Neuron (in vitro differentiated cells): ENCODE measurements at regions not wholly inside any gene's neighbourhood (a gene's known extent, or its start where the extent isn't known, plus 50 kb on each side); places are given as distances from the start of the nearest gene placed in this dataset.

Experiments used
- H2AFZ ChIP-seq: one replicate; pipeline ENCODE4 v1.6.1; 2013; ENCODE audit warnings: low read depth, mild to moderate bottlenecking, inconsistent platforms, low read length, moderate library complexity
- H3K27me3 ChIP-seq: one replicate; pipeline ENCODE4 v1.6.1; 2013; ENCODE audit warnings: low read length; ENCODE audit not compliant: insufficient read depth
- H3K36me3 ChIP-seq: one replicate; pipeline ENCODE4 v1.6.1; 2013; ENCODE audit warnings: low read length; ENCODE audit not compliant: insufficient read depth
- H3K4me1 ChIP-seq: one replicate; pipeline ENCODE4 v1.6.1; 2013; ENCODE audit warnings: low read length; ENCODE audit not compliant: insufficient read depth
- H3K4me3 ChIP-seq: 2 replicates; pipeline ENCODE4 v1.5.1; 2013; ENCODE audit warnings: mild to moderate bottlenecking, low read length, moderate library complexity
- H3K9me3 ChIP-seq: one replicate; pipeline ENCODE4 v1.6.1; 2013; ENCODE audit warnings: low read length

DNA sequence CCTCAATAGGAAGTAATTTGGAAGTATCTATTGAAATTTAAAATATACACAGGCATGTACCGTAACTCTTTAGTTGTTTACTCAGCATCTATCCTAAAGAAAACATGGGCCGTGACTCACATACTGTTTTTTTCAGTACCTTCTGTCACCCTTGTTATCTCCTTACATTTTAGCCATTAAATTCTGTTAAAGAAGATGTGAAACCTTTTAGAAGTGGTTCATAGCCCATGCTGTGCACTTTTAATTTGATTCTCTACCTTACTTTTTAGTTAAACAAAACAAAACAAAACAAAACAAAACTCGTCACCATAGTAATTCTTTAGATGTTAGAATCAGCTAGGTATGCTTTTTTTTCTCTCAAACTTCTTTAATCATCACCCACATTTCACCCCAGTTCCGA is 494.4 kb upstream of the RGS6 start:
- H2AFZ ChIP-seq: no peak overlapping the region
- no peak overlapping the region for H3K4me3 ChIP-seq
- H3K36me3 ChIP-seq: no peaks in the 10 kb centered on the region
- H3K4me1 ChIP-seq: no peaks in the 10 kb centered on the region
- no peaks in the 10 kb centered on the region for H3K27me3 ChIP-seq
- H3K9me3 ChIP-seq: no peaks in the 10 kb centered on the region

- no peaks in the 10 kb centered on the region for H3K36me3 ChIP-seq
- H3K9me3 ChIP-seq: no peaks in the 10 kb centered on the region
- no peak overlapping the region for H3K4me3 ChIP-seq
- H2AFZ ChIP-seq: no peak overlapping the region
- no peaks in the 10 kb centered on the region for H3K4me1 ChIP-seq
- H3K27me3 ChIP-seq: no peaks in the 10 kb centered on the region
Observed at GRCh38 chr14:71438684-71439083, 493.5 kb upstream of the RGS6 start.

- Histone ChIP-seq H2AFZ (no peak overlapping the region), H3K9me3 (no peaks in the 10 kb centered on the region), H3K36me3 (no peaks in the 10 kb centered on the region), H3K27me3 (no peaks in the 10 kb centered on the region), H3K4me3 (no peak overlapping the region), H3K4me1 (no peaks in the 10 kb centered on the region)
Observed at GRCh38 chr14:71441126-71441525, 491.1 kb upstream of the RGS6 start.

DNA sequence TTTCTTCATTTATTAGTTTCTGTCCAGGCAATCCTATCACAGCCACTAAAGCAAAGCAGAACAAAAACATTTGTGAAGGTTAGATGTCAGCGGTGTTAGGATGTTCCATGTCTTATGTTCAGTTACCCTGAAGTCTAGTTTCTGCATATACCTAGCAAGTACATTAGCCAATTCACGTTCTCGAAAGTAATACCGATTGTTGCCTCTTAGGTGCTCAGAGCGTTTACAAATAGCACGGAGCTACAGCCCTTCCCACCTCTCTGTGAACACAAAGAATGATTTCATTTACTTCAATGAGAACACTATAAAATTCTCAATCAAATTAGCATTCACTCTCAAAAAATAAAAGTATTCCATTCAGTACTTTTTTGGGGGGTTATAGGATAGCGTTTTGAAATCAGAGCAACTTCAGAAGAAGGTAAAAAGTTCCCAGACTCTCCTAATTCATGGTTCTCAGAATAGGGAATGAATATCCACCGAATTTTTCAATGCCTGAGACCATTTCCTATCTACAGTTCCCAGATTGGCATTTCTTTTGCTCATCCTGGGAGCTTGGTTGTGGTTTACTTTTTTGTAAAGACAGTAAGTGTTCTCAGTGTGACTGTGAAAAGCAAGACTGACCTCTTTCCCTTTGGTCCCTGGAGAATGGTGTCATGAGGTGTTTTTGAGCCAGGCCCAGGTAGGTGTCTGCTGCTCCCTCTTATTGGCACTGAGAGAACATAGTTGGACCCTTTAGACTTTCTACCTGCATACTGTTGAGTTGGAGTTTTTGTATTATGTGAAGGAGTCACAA is 488.0 kb upstream of the RGS6 start:
- Histone ChIP-seq H3K36me3 (no peaks in the 10 kb centered on the region), H3K4me1 (no peaks in the 10 kb centered on the region), H3K9me3 (no peaks in the 10 kb centered on the region), H2AFZ (no peak overlapping the region), H3K27me3 (no peaks in the 10 kb centered on the region), H3K4me3 (no peak overlapping the region)

DNA sequence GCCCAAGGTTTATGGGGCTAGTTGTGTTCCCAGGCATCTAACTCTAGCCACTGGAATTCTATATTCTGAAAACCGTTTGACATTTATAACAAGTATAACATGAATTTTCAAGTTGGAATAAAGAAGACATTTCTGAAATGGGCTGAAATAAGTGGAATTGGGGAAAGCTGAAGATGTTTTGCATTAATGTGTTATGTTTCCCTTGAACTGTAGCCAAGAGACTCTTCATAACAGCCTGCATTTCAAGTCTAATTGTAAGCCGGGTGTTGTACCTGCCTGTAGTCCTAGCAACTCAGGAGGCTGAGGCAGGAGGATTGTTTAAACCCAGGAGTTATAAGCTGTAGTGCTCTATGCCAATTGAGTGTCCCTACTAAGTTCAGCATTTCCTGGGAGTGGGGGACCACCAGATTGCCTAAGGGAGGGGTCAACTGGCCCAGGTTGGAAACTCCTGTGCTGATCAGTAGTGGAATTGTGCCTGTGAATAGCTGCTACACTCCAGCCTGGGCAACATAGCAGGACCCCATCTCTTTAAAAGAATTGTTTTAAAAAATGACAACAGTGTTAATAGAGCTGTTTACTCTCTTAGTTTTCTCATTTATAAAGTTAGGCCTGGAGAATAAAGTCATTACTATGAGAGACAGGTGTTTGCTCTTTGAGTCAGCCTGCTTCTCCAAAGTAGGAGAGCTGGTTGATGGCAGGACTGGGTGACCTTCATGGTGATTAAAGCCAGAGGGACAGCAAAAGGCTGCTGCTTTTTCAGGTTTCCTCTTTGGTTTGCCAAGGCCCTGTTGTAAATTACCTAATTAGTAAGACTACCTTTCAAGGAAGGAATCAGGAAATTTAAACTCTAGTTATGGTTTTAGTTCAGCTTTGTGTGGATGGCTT is 483.6 kb upstream of the RGS6 start:
- Histone ChIP-seq H2AFZ (no peak overlapping the region), H3K4me3 (no peak overlapping the region), H3K9me3 (no peaks in the 10 kb centered on the region)

DNA sequence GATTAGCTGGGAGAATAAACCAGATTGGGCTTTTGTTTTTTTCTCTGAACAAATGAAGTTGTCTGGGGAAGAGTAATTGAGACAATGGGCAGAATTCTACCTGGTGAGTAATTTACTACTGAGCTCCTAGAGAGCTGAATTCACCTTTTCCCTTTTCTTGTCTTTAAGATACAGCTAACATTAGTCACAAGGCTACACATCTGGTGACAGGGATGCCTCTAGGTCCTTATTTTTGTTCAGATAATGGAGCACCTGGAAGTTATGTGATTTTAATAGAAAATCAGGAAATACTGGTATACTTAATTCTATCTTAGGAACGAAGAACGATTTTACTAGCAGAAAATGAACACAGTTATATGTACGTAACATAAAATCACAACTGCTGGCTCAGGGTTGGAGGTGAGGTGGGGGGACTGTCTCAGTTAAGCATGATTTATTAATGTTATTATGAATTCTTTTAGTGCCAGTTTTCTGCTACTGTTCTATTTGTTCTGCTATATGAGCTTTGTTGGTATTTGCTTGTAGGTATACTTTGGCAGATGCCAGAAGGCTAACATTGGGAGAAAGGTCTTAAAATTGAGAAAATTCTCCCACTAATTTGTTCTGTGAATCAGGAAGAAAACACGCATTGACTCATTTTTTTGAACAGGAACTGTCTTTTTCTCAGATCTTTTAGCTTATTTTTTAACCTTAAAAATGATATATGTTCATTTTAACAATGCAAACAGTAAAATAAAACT is 482.7 kb upstream of the RGS6 start:
- no peaks in the 10 kb centered on the region for H3K4me1 ChIP-seq
- no peaks in the 10 kb centered on the region for H3K27me3 ChIP-seq
- no peak overlapping the region for H2AFZ ChIP-seq
- H3K4me3 ChIP-seq: no peak overlapping the region
- H3K36me3 ChIP-seq: no peaks in the 10 kb centered on the region
- H3K9me3 ChIP-seq: no peaks in the 10 kb centered on the region

More for the DNA sequence above, 483.6 kb upstream of the RGS6 start:
- Histone ChIP-seq H3K4me1 (no peaks in the 10 kb centered on the region), H3K27me3 (no peaks in the 10 kb centered on the region), H3K36me3 (no peaks in the 10 kb centered on the region)

GRCh38 chr14:71451501-71451900 is 480.7 kb upstream of the RGS6 start:
- no peaks in the 10 kb centered on the region for H3K4me1 ChIP-seq
- no peak overlapping the region for H3K4me3 ChIP-seq
- H3K27me3 ChIP-seq: no peaks in the 10 kb centered on the region
- H3K9me3 ChIP-seq: no peaks in the 10 kb centered on the region
- H3K36me3 ChIP-seq: no peaks in the 10 kb centered on the region
- H2AFZ ChIP-seq: no peak overlapping the region

DNA sequence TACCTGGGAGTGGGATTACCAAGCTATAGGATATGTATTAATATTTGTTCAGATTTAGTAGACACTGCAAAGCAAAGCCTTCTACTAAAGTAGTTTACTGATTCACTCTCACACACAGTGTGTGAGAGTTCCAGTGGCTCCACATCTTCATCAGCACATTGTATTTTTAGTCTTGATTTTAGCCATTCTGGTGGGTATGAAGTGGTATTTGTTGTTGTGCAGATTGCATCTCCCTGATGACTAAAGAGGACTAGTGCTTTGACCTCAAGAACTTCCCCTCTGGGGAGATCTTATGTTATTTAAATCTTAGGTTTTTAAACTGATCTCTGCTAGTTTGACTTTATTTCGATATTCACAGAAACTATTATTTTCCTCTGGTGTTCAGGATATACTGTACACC is 479.7 kb upstream of the RGS6 start:
- Histone ChIP-seq H3K27me3 (no peaks in the 10 kb centered on the region), H3K9me3 (no peaks in the 10 kb centered on the region), H3K4me1 (no peaks in the 10 kb centered on the region), H2AFZ (no peak overlapping the region), H3K36me3 (no peaks in the 10 kb centered on the region), H3K4me3 (no peak overlapping the region)

GRCh38 chr14:71452987-71453386 is 479.2 kb upstream of the RGS6 start:
- no peaks in the 10 kb centered on the region for H3K27me3 ChIP-seq
- H3K9me3 ChIP-seq: no peaks in the 10 kb centered on the region
- H3K4me1 ChIP-seq: no peaks in the 10 kb centered on the region
- H3K36me3 ChIP-seq: no peaks in the 10 kb centered on the region
- H3K4me3 ChIP-seq: no peak overlapping the region
- H2AFZ ChIP-seq: no peak overlapping the region

- no peaks in the 10 kb centered on the region for H3K27me3 ChIP-seq
- no peak overlapping the region for H2AFZ ChIP-seq
- no peaks in the 10 kb centered on the region for H3K4me1 ChIP-seq
- no peaks in the 10 kb centered on the region for H3K9me3 ChIP-seq
- no peak overlapping the region for H3K4me3 ChIP-seq
- H3K36me3 ChIP-seq: no peaks in the 10 kb centered on the region
Observed at GRCh38 chr14:71454010-71454409, 478.2 kb upstream of the RGS6 start.

DNA sequence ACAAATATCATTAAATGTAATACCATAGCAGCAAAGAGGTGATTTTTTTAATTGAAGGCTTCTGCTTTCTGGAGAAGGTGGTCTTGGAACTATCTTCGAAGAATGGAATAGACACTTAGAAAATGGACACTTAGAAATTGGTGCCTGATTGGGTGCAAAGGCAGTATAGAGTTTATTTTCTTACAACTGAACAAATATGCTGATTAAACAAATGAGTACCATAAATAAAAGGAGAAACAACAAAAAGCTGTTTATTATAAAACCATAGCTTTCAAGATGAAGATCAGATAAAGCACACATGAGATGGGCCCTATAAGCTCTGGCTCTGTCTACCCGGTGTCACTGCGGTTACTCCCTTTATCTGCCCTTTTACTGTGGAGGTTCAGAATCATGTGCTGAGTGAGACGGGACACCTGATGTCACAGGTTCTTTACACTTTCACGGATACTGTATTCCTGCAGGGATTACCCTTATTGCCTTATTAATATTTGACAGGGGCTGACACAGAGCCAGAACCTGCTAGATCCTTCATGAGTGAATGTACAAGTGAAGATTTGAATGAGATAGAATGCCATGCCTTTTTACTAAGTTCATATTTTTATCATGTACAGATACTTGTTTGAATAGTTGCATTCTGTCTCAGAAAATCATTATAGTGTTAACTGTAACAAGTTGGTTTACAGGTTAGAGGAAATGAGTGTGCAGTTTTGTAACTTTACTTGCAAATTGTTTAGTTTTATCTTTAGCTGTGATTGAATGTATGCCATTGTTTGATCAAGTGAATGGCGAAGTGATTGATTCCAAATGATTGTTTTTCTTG is 477.5 kb upstream of the RGS6 start:
- H2AFZ ChIP-seq: no peak overlapping the region
- no peaks in the 10 kb centered on the region for H3K36me3 ChIP-seq
- no peaks in the 10 kb centered on the region for H3K9me3 ChIP-seq
- no peaks in the 10 kb centered on the region for H3K27me3 ChIP-seq
- H3K4me1 ChIP-seq: no peaks in the 10 kb centered on the region
- H3K4me3 ChIP-seq: no peak overlapping the region

DNA sequence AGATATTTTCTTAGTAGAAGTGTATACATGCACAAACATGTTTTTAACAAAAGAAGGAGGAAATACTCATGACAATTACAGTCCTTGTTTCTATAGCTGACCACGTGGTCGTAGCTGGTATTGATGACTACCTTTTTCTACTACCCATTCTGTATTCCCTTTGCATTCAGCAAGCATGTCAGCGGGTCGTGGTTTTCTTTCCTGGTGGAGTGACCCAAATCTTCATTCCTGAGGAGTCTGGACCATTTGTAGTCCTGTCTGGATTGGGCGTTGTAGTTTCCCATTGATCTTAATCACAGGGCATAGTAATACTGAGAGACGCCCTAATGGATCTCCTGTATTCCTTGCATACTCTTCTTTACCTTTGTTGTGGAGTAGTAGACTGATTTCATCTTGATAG is 472.1 kb upstream of the RGS6 start:
- Histone ChIP-seq H3K4me3 (no peak overlapping the region), H3K36me3 (no peaks in the 10 kb centered on the region), H3K4me1 (no peaks in the 10 kb centered on the region), H3K27me3 (no peaks in the 10 kb centered on the region), H3K9me3 (peaks cover 10% of the 10 kb centered on the region), H2AFZ (no peak overlapping the region)
